GM12878 (cell line): ENCODE measurements at regions not wholly inside any gene's neighbourhood (a gene's known extent, or its start where the extent isn't known, plus 50 kb on each side); places are given as distances from the start of the nearest gene placed in this dataset.

Experiments used
- ATAC-seq: fragments of 200-7000 bp; cut with Tn5 transposase; 3 replicates; pipeline ENCODE4 v1.9.1; 2020; ENCODE audit warnings: mild to moderate bottlenecking, moderate library complexity
- BruUV-seq: library from RNA; stranded (reverse); fragments of 400-500 nt; replicated peaks from 2 replicates; lab custom pipeline; 2021; lab: Mats Ljungman, UMichigan
- CTCF ChIA-PET: fragments of 300-600 bp; sonication (Branson Sonifier 250); formaldehyde crosslinking; extraction: SDS; loops from one replicate; lab custom pipeline; 2021; ENCODE audit warnings: inconsistent platforms; lab: Yijun Ruan, JAX
- POLR2A ChIA-PET: fragments of 350-600 bp; formaldehyde crosslinking; extraction: SDS; loops from one replicate; lab custom pipeline; 2021; ENCODE audit warnings: inconsistent platforms; lab: Charles Lee
- RAD21 ChIA-PET: fragments of 300-600 bp; sonication (Branson Sonifier 250); formaldehyde crosslinking; loops from one replicate; lab custom pipeline; 2023; ENCODE audit warnings: antibody characterized with exemption; ENCODE audit not compliant: unreplicated experiment; lab: Charles Lee
- SMC1A ChIA-PET: fragments of 300-600 bp; sonication (Branson Sonifier 250); formaldehyde crosslinking; loops from one replicate; lab custom pipeline; 2023; ENCODE audit not compliant: unreplicated experiment, uncharacterized antibody; lab: Charles Lee
- DNase-seq: peaks from one replicate; pipeline ENCODE4 v3.0.0-alpha.2; 2011; ENCODE audit warnings: low read depth, low spot score
- FAIRE-seq: peaks from 3 replicates; lab custom pipeline; 2011; peaks lifted over from hg19 to GRCh38; lab: Jason Lieb, UNC
- H2AFZ ChIP-seq: 2 replicates; pipeline ENCODE4 v1.6.0; 2011; ENCODE audit warnings: low read depth, low read length, control low read depth; ENCODE audit not compliant: control insufficient read depth
- H3K27ac ChIP-seq: 2 replicates; pipeline ENCODE4 v1.5.1; 2011; ENCODE audit warnings: control low read depth; ENCODE audit not compliant: control insufficient read depth, insufficient read depth
- H3K27me3 ChIP-seq, 2 experiments: replicated peaks in 1 of 2; 2 replicates each; pipeline versions ENCODE4 v1.6.0 to v1.6.1; 2011; ENCODE audit warnings: low read length in 1 of 2; ENCODE audit not compliant: control insufficient read depth in 2 of 2, insufficient read depth in 2 of 2
- H3K36me3 ChIP-seq, 2 experiments: 2 replicates each; pipeline ENCODE4 v1.5.1; 2011; ENCODE audit warnings: low read length in 1 of 2; ENCODE audit not compliant: control insufficient read depth in 2 of 2, insufficient read depth in 2 of 2
- H3K4me1 ChIP-seq: 2 replicates; pipeline ENCODE4 v1.6.1; 2011; ENCODE audit warnings: mild to moderate bottlenecking, low read length, moderate library complexity, mixed read lengths; ENCODE audit not compliant: control insufficient read depth, insufficient read depth
- H3K4me2 ChIP-seq: 2 replicates; pipeline ENCODE4 v1.6.0; 2011; ENCODE audit warnings: control low read depth; ENCODE audit not compliant: control insufficient read depth, insufficient read depth
- H3K4me3 ChIP-seq: fragments of 200-600 bp; sonication (generic); 2 replicates; pipeline ENCODE4 v1.5.1; 2016
- H3K79me2 ChIP-seq: 2 replicates; pipeline ENCODE4 v1.6.0; 2011; ENCODE audit warnings: low read length; ENCODE audit not compliant: control insufficient read depth, insufficient read depth
- H3K9ac ChIP-seq: 2 replicates; pipeline ENCODE4 v1.8.0; 2011; ENCODE audit warnings: low read length, control low read depth, mixed read lengths; ENCODE audit not compliant: control insufficient read depth, insufficient read depth
- H3K9me3 ChIP-seq: replicated peaks from 3 replicates; pipeline ENCODE4 v1.5.1; 2011; ENCODE audit warnings: mild to moderate bottlenecking, low read length; ENCODE audit not compliant: control insufficient read depth, insufficient read depth
- H4K20me1 ChIP-seq: 2 replicates; pipeline ENCODE4 v1.6.0; 2011; ENCODE audit not compliant: control insufficient read depth, insufficient read depth
- ASH2L ChIP-seq: fragments of 300-600, 200-600 bp; sonication (generic); IDR thresholded peaks from 2 replicates; pipeline ENCODE4 v1.6.1; 2017; ENCODE audit warnings: low read depth, mild to moderate bottlenecking, borderline replicate concordance
- IRF3 ChIP-seq: fragments of 450-650 bp; IDR thresholded peaks from 2 replicates; pipeline ENCODE4 v1.6.1; 2014; ENCODE audit warnings: mild to moderate bottlenecking
- POLR2AphosphoS2 ChIP-seq: IDR thresholded peaks from 2 replicates; pipeline ENCODE4 v1.6.1; 2011; ENCODE audit warnings: low read depth, mild to moderate bottlenecking, low read length, improper control_type of control experiment, moderate library complexity
- TBL1XR1 ChIP-seq: IDR thresholded peaks from 2 replicates; pipeline ENCODE4 v1.6.1; 2012; ENCODE audit warnings: low read depth, low read length, improper control_type of control experiment
- ZBED1 ChIP-seq: IDR thresholded peaks from 2 replicates; pipeline ENCODE4 v1.6.1; 2016; ENCODE audit warnings: borderline replicate concordance
- ZNF592 ChIP-seq: fragments of 450-650 bp; IDR thresholded peaks from 2 replicates; pipeline ENCODE4 v1.6.1; 2017; ENCODE audit warnings: mild to moderate bottlenecking, moderate library complexity
- WGBS: methylation state at CpG from one replicate; pipeline ENCODE4 v1.1.6; 2016; ENCODE audit warnings: low lambda C conversion rate; ENCODE audit not compliant: insufficient replicate concordance, insufficient coverage; ENCODE audit errors: missing lambda C conversion rate; 5-methylcytosine and 5-hydroxymethylcytosine counted together
- in situ Hi-C: fragments of 300-500 bp; cut with MboI; formaldehyde crosslinking; loops from 9 replicates; pipeline ENCODE4 v1.14.3; 2018; ENCODE audit warnings: mixed read lengths
- intact Hi-C: fragments of 100-400 bp; cut with micrococcal nuclease; formaldehyde crosslinking; loops from one replicate; pipeline ENCODE4 v1.14.2; 2022; ENCODE audit not compliant: unreplicated experiment

GRCh38 chr17:77879896-77880280, 78.6 kb upstream of the TNRC6C start:
- intact Hi-C loops = loop anchor here (5.0 to 10.0 kb wide), 2 partner anchors 45 to 77 kb away; partner anchors contain the start of gene TNRC6C

More at GRCh38 chr17:77879896-77880280, 78.6 kb upstream of the TNRC6C start:
- ATAC-seq (no peak), DNase-seq (no peak), FAIRE-seq (no peak)
- Histone ChIP-seq H3K27me3 (no peaks in the 10 kb centered on the region; a peak in 1 of 4 replicates), H3K4me3 (no peak overlapping the region), H3K9me3 (peaks cover 21% of the 10 kb centered on the region), H2AFZ (no peak overlapping the region), H3K36me3 (no peaks in the 10 kb centered on the region), H3K4me1 (peaks cover 21% of the 10 kb centered on the region), H3K27ac (no peak overlapping the region), H3K79me2 (no peaks in the 10 kb centered on the region), H4K20me1 (no peaks in the 10 kb centered on the region; the same call in 1 of the 2 replicates), H3K9ac (no peak overlapping the region), H3K4me2 (no peak overlapping the region)
- TF ChIP-seq POLR2AphosphoS2 (no peak), ASH2L (no peak), ZNF592 (no peak), TBL1XR1 (no peak), ZBED1 (no peak), IRF3 (no peak)
- ChIA-PET POLR2A (interaction anchor here (2.1 kb wide), 1 partner anchor 10 kb away, joined by 21 read pairs; no protein-coding TSS in a partner anchor), CTCF (interaction anchor here (2.3 kb wide), 1 partner anchor 11 kb away, joined by 21 read pairs; no protein-coding TSS in a partner anchor), SMC1A (interaction anchor here (1.8 to 3.2 kb wide), 3 partner anchors 10 to 46 kb away, joined by 18 to 39 read pairs (median 19); no protein-coding TSS in a partner anchor), RAD21 (interaction anchor here (1.9 kb wide), 1 partner anchor 46 kb away, joined by 20 read pairs; no protein-coding TSS in a partner anchor)
- in situ Hi-C loops = no loop called here
- 84% methylated on average over 9 of the region's 9 CpGs for WGBS
- BruUV-seq = no TSS peak
